Stimulated activated effector memory CD8-positive, alpha-beta T cell treated with anti-CD3 and anti-CD28 coated beads, Interleukin-12 subunit alpha, Interleukin-12 subunit beta, amount 100 ng/mL, for 72 hours (primary cell): ENCODE measurements at regions not wholly inside any gene's neighbourhood (a gene's known extent, or its start where the extent isn't known, plus 50 kb on each side); places are given as distances from the start of the nearest gene placed in this dataset.

Experiments used
- ATAC-seq: fragments of 150-1000 bp; cut with Tn5 transposase; 2 replicates; pipeline ENCODE4 v1.10.0; 2021
- DNase-seq, 2 donors: peaks; one replicate each; pipeline ENCODE4 v3.0.0; 2021 to 2022; ENCODE audit warnings: low spot score in 2 of 2
- H3K27ac Mint-ChIP-seq: one replicate; pipeline ENCODE4 v1.8.0; 2022; ENCODE audit warnings: mild to moderate bottlenecking, mixed read lengths
- H3K36me3 Mint-ChIP-seq: one replicate; pipeline ENCODE4 v1.8.0; 2022; ENCODE audit warnings: mild to moderate bottlenecking, mixed read lengths
- H3K4me1 Mint-ChIP-seq: one replicate; pipeline ENCODE4 v1.8.0; 2022; ENCODE audit warnings: mixed read lengths
- H3K4me3 Mint-ChIP-seq: one replicate; pipeline ENCODE4 v1.8.0; 2022; ENCODE audit warnings: mild to moderate bottlenecking, mixed read lengths
- H3K9me3 Mint-ChIP-seq: one replicate; pipeline ENCODE4 v1.8.0; 2022; ENCODE audit warnings: mixed read lengths

DNA sequence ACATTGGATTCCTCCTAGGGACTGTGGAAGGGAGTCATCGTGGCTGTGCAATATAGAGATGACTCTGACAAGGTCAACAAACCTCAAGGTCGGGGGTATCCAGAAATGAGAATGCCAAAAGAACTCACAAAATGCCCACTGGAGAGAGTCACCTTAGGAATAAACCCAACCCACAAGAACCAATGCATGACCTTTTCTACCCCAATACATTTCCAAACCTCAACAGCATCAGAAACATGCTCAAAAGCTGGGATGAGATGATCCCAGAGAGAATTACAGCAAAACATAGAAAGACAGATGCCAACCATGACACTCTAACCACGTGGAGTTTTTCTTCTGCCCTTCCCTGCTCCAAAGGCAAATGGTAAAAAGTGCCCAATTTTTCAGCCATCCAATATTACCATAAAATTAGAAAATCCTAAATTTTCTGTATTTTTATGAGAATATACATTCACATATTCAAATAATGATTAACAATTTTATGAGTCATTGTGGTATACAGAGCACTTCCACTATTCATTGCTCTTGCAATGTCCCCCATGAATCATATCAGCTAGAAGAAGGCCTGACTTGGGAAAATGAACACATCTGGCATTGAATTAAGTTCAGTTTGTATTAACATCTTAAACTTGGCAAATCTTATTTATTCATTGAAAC is 88.2 kb upstream of the PALMD start:
- Mint-ChIP-seq H3K9me3 (no peaks in the 10 kb centered on the region), H3K36me3 (no peaks in the 10 kb centered on the region), H3K27ac (no peak overlapping the region), H3K4me3 (no peak overlapping the region), H3K4me1 (no peaks in the 10 kb centered on the region)
- no peak for ATAC-seq
- no peak for DNase-seq

DNA sequence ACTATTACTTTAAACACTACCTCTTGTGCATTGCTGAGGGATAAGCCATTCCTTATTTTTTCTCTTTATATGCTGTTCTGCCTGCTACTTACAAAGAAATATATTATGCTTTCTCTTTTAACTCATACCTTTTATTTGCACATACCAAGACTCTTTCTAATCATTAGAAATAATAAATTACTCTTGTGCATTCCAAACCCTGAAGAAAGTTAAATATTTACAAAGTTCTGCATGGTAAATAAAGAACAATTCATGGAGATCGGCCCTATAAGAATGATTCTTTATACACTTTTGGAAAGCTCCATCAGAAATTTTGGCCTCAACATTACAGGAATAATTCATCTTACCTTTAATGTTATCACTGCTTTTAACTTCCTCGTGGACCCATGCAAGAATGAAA is 86.7 kb upstream of the PALMD start:
- ATAC-seq = no peak
- Mint-ChIP-seq H3K27ac (no peak overlapping the region), H3K4me3 (no peak overlapping the region), H3K4me1 (no peaks in the 10 kb centered on the region), H3K9me3 (no peaks in the 10 kb centered on the region), H3K36me3 (no peaks in the 10 kb centered on the region)
- DNase-seq = no peak

GRCh38 chr1:99560207-99561040 is 85.5 kb upstream of the PALMD start:
- no peaks in the 10 kb centered on the region for H3K36me3 Mint-ChIP-seq

DNA sequence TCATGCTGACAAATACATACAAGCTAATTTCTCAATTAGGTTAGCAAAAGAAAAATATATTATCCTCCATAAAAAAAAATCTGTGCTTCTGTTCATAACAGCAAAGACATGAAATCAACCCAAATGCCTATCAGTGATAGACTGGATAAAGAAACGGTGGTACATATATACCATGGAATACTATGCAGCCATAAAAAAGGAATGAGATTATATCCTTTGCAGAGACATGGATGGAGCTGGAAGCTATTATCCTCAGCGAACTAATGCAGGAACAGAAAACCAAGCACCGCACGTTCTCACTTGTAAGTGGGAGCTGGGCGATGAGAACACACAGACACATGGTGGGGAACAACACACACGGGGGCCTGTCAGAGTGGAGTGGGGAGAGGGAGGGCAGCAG is 84.0 kb upstream of the PALMD start:
- no peak for ATAC-seq
- H3K4me1 Mint-ChIP-seq = no peaks in the 10 kb centered on the region
- no peak overlapping the region for H3K27ac Mint-ChIP-seq
- no peak overlapping the region for H3K4me3 Mint-ChIP-seq
- H3K36me3 Mint-ChIP-seq = no peaks in the 10 kb centered on the region
- no peak for DNase-seq
- H3K9me3 Mint-ChIP-seq = no peaks in the 10 kb centered on the region

More at GRCh38 chr1:99560207-99561040, 85.5 kb upstream of the PALMD start:
- Mint-ChIP-seq H3K4me1 (no peaks in the 10 kb centered on the region), H3K27ac (no peak overlapping the region), H3K4me3 (no peak overlapping the region), H3K9me3 (no peaks in the 10 kb centered on the region)
- DNase-seq (no peak), ATAC-seq (no peak)

DNA sequence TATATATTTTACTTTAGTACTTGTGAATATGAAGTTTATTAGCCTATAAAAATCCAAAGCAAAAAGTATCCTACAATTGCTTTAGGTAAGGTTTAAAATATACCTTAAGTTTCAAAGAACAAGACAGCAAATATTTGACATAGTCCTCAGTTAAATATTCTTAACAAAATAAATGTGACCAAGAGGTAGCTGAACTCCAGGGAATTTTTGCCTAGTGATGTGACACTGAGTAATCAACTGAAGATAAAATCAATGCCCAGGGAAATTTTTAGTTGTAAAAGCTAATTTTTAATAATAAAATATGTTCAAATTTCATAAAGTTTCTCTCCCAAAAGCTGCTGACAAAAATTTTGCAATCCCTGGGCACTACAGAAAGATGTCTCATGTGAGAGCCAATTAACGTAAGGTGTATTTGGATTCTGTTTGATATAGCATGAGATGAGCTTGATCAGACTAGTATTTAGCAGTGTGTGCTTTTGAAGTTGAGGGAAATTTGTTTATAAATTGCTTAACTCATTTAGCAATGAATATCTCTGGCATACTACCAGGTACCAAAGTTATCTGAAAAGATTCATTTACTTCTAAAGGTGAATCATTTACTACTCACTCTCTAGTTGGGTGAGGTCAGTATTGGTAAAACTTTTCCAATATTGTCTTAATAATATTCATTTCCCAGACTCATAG is 80.2 kb upstream of the PALMD start:
- H3K27ac Mint-ChIP-seq = no peak overlapping the region
- ATAC-seq (no peak), DNase-seq (no peak)
- no peak overlapping the region for H3K4me3 Mint-ChIP-seq
- no peaks in the 10 kb centered on the region for H3K36me3 Mint-ChIP-seq
- H3K9me3 Mint-ChIP-seq = no peaks in the 10 kb centered on the region
- H3K4me1 Mint-ChIP-seq = no peaks in the 10 kb centered on the region

DNA sequence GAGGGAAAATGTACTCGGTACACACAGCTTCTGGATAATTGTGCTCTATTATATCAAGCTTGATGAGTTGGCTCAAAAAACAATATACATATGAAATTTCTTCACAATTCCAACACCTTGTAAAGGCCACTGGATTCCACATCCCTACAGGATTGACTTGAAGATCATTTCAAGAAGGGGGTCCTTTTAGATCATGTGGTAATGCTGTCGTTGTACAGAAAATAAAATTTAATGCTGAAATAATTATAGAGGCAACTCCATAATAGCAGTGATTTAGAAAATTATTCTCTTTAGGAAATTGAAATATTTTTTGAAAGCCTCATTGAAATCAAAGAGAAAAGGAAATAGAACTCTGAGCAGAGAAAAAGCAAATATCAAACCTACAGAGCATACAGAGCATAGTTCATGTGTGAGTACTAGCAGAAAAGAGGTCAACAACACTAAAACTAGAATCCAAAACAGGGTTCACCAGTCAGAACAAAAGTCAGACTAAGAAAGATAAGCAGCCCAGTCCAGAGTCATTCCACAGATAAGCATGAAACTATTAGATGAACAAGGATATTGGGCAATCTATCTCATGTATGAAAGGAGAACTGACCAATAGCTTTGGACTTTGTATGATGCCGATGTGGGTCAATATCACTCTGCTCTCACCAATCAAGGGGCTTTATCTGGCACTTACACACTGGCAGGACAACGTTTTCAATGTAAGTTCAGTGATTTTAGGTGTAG is 79.5 kb upstream of the PALMD start:
- H3K27ac Mint-ChIP-seq = no peak overlapping the region
- no peaks in the 10 kb centered on the region for H3K4me1 Mint-ChIP-seq

GRCh38 chr1:99570486-99571089 is 75.3 kb upstream of the PALMD start:
- DNase-seq = no peak
- Mint-ChIP-seq H3K27ac (no peak overlapping the region), H3K4me1 (no peaks in the 10 kb centered on the region), H3K9me3 (no peaks in the 10 kb centered on the region), H3K4me3 (no peak overlapping the region), H3K36me3 (no peaks in the 10 kb centered on the region)
- no peak for ATAC-seq

More for the DNA sequence above, 79.5 kb upstream of the PALMD start:
- Mint-ChIP-seq H3K4me3 (no peak overlapping the region), H3K36me3 (no peaks in the 10 kb centered on the region), H3K9me3 (no peaks in the 10 kb centered on the region)
- DNase-seq (no peak), ATAC-seq (no peak)

GRCh38 chr1:99571092-99571734 is 74.7 kb upstream of the PALMD start:
- Mint-ChIP-seq H3K9me3 (no peaks in the 10 kb centered on the region), H3K4me1 (no peaks in the 10 kb centered on the region), H3K27ac (no peak overlapping the region), H3K36me3 (no peaks in the 10 kb centered on the region), H3K4me3 (no peak overlapping the region)
- no peak for DNase-seq
- ATAC-seq = no peak

- Mint-ChIP-seq H3K4me3 (no peak overlapping the region), H3K27ac (no peak overlapping the region), H3K4me1 (no peaks in the 10 kb centered on the region), H3K9me3 (no peaks in the 10 kb centered on the region), H3K36me3 (no peaks in the 10 kb centered on the region)
- DNase-seq (no peak), ATAC-seq (no peak)
Measured at GRCh38 chr1:99573431-99574217, 72.3 kb upstream of the PALMD start.

GRCh38 chr1:99577313-99577712 is 68.6 kb upstream of the PALMD start:
- DNase-seq (no peak), ATAC-seq (no peak)
- Mint-ChIP-seq H3K36me3 (no peaks in the 10 kb centered on the region), H3K4me1 (no peaks in the 10 kb centered on the region), H3K27ac (no peak overlapping the region), H3K9me3 (no peaks in the 10 kb centered on the region), H3K4me3 (no peak overlapping the region)

GRCh38 chr1:99579691-99580172 is 66.2 kb upstream of the PALMD start:
- Mint-ChIP-seq H3K4me3 (no peak overlapping the region), H3K9me3 (no peaks in the 10 kb centered on the region), H3K36me3 (no peaks in the 10 kb centered on the region), H3K4me1 (no peaks in the 10 kb centered on the region), H3K27ac (no peak overlapping the region)
- no peak for ATAC-seq
- DNase-seq = no peak

DNA sequence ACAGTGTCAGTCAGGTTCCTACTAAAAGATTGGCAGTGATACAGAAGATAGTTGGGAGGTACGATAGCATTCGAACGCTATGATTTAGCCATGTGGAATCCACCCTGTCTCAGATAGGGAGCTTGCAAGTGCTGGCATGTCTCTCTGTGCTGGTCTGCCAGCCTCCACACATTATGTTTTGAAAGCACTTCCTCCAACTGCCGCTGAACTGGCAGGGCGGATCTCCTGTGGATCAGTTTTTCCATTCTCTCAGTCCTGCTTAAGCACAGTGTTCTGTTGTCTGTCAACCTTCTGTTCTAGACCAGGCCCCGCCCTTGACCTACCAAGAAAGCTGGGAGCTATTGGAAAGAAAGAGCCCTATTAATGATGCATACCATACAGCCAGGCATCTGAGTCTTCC is 65.5 kb upstream of the PALMD start:
- no peaks in the 10 kb centered on the region for H3K4me1 Mint-ChIP-seq
- ATAC-seq = no peak
- no peak overlapping the region for H3K4me3 Mint-ChIP-seq
- no peaks in the 10 kb centered on the region for H3K36me3 Mint-ChIP-seq
- H3K9me3 Mint-ChIP-seq = no peaks in the 10 kb centered on the region
- no peak for DNase-seq
- no peak overlapping the region for H3K27ac Mint-ChIP-seq

GRCh38 chr1:99587008-99587407 is 58.9 kb upstream of the PALMD start:
- no peak overlapping the region for H3K4me3 Mint-ChIP-seq
- H3K4me1 Mint-ChIP-seq = no peaks in the 10 kb centered on the region
- no peaks in the 10 kb centered on the region for H3K36me3 Mint-ChIP-seq
- no peak for DNase-seq
- H3K9me3 Mint-ChIP-seq = no peaks in the 10 kb centered on the region
- no peak for ATAC-seq
- H3K27ac Mint-ChIP-seq = no peak overlapping the region

DNA sequence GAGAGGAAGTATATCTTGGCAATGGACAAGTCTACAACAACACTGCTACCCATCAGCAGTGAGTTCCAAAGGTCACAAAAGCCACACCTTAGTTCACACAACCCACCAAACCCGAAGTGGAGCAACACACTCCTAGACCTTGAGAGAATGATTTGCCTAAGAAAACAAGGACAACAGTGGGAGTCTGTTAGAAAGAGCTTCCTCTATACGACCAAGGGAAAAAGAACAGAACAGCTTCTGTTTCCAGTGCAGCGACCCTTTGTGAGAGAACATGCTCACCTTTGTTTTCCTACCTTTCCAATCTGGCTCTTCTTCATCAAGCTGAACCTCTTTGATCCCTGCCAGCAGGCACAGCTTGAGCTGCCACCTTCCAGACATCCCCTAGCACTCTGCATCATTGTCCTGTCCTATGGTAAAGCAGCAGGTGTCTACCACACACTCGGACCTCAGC is 56.7 kb upstream of the PALMD start:
- Mint-ChIP-seq H3K9me3 (no peaks in the 10 kb centered on the region), H3K27ac (no peak overlapping the region), H3K4me3 (no peak overlapping the region), H3K36me3 (no peaks in the 10 kb centered on the region), H3K4me1 (no peaks in the 10 kb centered on the region)
- DNase-seq = no peak
- ATAC-seq = no peak
